Ishikawa (cell line): ENCODE measurements at regions not wholly inside any gene's neighbourhood (a gene's known extent, or its start where the extent isn't known, plus 50 kb on each side); places are given as distances from the start of the nearest gene placed in this dataset.

Source experiments
- CREB1 ChIP-seq: IDR thresholded peaks from 2 replicates; pipeline ENCODE4 v1.6.1; 2012; ENCODE audit warnings: low read depth
- TAF1 ChIP-seq: IDR thresholded peaks from 2 replicates; pipeline ENCODE4 v1.6.1; 2012; ENCODE audit warnings: low read depth, mild to moderate bottlenecking
- ZBTB7A ChIP-seq: IDR thresholded peaks from 2 replicates; pipeline ENCODE4 v1.6.1; 2012; ENCODE audit warnings: low read depth

DNA sequence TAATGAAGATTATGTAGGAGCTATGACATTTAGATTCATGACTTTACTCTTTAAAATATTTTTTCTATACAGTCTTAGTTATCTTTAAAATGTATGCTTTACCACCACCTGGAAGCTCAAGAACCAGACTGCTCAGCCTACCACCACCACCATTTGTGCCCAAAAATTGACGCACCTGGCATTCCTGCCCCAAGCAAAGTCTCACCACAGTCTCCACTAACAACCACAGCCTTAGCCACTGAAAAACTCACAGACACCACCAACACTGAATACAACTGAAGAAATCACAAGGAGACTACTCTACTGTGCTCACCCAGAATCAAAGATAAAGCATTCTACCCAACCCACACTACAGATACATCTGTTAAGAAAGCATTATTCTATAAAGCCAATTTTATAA lies 201.9 kb upstream of the PDE10A start:
- no peak for TF ChIP-seq TAF1
- TF ChIP-seq CREB1, result no peak
- no peak for TF ChIP-seq ZBTB7A
